ENCODE measurements at regions not wholly inside any gene's neighbourhood (a gene's known extent, or its start where the extent isn't known, plus 50 kb on each side); places are given as distances from the start of the nearest gene placed in this dataset.

- DNase-seq (no peak), ATAC-seq (no peak)
- no peak for TF ChIP-seq CTCF (IDR thresholded peaks at IDR 0.05)
- Histone ChIP-seq H3K4me1 (peaks cover 0 to 10% (median 0%) of the 10 kb centered on the region in 9 donors), H3K4me3 (no peak overlapping the region), H3K27me3 (no peaks in the 10 kb centered on the region), H3K27ac (no peak overlapping the region), H3K9me3 (peaks cover 0 to 20% (median 3%) of the 10 kb centered on the region in 11 donors), H3K36me3 (no peaks in the 10 kb centered on the region)
- intact Hi-C loops (cut with DNase I), result no loop called here
These were observed 306.6 kb upstream of the ECI2 start for GRCh38 chr6:4441981-4442434.

- TF ChIP-seq CTCF (IDR thresholded peaks at IDR 0.05), result no peak
- Histone ChIP-seq H3K27ac (no peak overlapping the region), H3K4me3 (no peak overlapping the region), H3K36me3 (no peaks in the 10 kb centered on the region), H3K27me3 (no peaks in the 10 kb centered on the region), H3K4me1 (peaks cover 0 to 14% (median 3%) of the 10 kb centered on the region in 9 donors), H3K9me3 (peaks cover 0 to 20% (median 3%) of the 10 kb centered on the region in 11 donors)
- intact Hi-C loops (cut with DNase I), result no loop called here
- 33 to 37% methylated on average over 2 of the region's 2 CpGs for whole genome bisulfite sequencing, 2 donors
- DNase-seq, result no peak
- no peak for ATAC-seq
These were observed 303.8 kb upstream of the ECI2 start for GRCh38 chr6:4439159-4439558.

DNA sequence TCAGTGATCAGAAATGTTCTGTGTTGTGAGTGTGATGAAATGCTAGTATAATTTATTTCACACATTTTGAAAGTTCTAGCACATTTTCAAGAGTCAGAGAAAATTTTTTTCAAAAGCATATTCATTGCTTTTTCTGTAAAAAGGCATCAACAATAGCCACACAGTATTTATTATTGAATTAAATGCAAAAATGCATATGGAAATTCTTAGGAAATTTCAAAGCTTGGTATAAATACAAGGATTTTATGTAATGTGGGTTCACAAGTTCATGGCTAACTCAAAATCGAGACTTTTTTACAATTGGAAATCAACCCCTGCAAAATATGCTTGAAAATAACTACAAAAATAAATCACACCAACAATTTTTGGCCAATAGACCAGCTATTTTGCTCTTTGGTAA, 302.0 kb upstream of the ECI2 start:
- no peak overlapping the region for H3K27ac ChIP-seq
- intact Hi-C loops (cut with DNase I), result no loop called here
- 81 to 88% methylated on average over 1 of the region's 1 CpG for WGBS, 2 donors
- H3K36me3 ChIP-seq, result no peaks in the 10 kb centered on the region
- DNase-seq, result no peak
- no peak for ATAC-seq
- H3K4me3 ChIP-seq, result no peak overlapping the region
- no peak for TF ChIP-seq CTCF (IDR thresholded peaks at IDR 0.05)
- H3K27me3 ChIP-seq, result no peaks in the 10 kb centered on the region
- H3K9me3 ChIP-seq, result peaks cover 0 to 20% (median 3%) of the 10 kb centered on the region in 11 donors
- H3K4me1 ChIP-seq, result peaks cover 0 to 19% (median 4%) of the 10 kb centered on the region in 9 donors

DNA sequence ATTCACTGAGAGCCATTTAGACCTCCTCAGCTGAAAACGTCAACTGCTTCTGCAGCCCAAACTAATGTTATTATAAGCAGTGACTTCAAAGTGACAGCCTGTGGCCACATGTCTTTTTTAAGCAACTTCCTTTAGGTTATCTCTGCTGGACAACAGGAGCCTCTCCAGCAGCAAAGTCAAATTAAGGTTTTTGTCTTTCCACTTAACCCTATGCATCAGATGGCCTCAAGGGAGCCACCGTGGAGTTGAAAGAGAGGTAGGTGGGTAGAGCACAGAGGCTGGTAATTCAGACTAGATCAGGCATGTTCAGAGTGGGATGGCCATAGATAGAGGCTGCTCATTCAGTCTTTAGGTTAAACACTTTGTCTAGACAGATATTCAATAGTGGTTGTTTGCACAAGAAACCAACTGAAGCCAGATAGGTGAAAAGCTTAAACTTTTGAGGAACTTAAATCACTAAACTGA, 300.6 kb upstream of the ECI2 start:
- no peaks in the 10 kb centered on the region for H3K36me3 ChIP-seq
- intact Hi-C loops (cut with DNase I), result no loop called here
- ATAC-seq (peak in 6 of 8 donors; percentile 41 to 76 (median 60)), DNase-seq (no peak)
- no peaks in the 10 kb centered on the region for H3K27me3 ChIP-seq
- peaks cover 0 to 19% (median 4%) of the 10 kb centered on the region in 9 donors for H3K4me1 ChIP-seq
- peak overlapping the region in 7 of 10 donors; percentile 17 to 49 (median 26) for H3K27ac ChIP-seq
- WGBS, 2 donors, result 25 to 37% methylated on average over 2 of the region's 2 CpGs
- no peak overlapping the region for H3K4me3 ChIP-seq
- peaks cover 0 to 20% (median 3%) of the 10 kb centered on the region in 11 donors for H3K9me3 ChIP-seq
- no peak for TF ChIP-seq CTCF (IDR thresholded peaks at IDR 0.05)

Measured in heart right ventricle (tissue), 16 donors.